GM21717 (cell line): ENCODE measurements at regions not wholly inside any gene's neighbourhood (a gene's known extent, or its start where the extent isn't known, plus 50 kb on each side); places are given as distances from the start of the nearest gene placed in this dataset.

ENCODE experiments used
- ATAC-seq: cut with Tn5 transposase; IDR thresholded peaks from one replicate; pipeline ENCODE4 v1.9.1; 2021; ENCODE audit warnings: mild to moderate bottlenecking, moderate library complexity; ENCODE audit not compliant: unreplicated experiment

DNA sequence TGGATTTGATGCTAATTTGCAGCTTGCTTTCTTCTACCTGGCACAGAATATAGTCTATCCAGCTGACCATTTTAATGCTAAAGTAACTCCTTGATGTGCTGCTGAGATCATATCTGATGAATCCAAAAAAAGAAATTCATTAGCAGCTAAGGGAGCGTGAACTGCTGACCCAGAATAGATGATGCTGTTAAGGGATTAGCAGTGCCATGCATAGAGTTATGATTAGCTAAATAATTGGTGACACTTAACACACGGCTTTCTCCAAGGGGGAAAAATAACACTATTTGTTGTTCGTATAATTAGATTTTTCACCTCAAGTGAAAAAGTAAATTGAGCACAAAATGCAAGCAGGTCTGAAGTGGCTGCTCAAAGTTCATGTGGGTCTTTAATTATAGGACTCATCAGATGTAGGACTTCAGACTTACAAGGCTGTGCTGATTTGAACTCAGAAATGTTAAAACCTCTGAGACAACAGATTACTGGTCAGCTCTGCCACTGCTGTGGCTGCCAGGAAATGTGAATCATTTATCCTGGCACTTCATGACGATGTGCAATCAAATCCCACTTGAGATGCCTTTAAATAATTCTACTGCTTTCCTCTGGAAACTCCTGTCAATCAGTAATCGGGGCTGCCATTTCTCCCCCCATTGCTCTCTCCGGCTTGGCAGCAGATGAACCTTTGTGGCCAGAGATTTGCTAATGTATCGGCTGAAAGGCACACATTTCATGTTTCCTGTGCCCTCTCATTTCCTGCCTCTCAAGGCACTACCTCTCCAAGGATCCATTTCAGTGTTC, 291.6 kb upstream of the C9orf72 start:
- no peak for ATAC-seq

DNA sequence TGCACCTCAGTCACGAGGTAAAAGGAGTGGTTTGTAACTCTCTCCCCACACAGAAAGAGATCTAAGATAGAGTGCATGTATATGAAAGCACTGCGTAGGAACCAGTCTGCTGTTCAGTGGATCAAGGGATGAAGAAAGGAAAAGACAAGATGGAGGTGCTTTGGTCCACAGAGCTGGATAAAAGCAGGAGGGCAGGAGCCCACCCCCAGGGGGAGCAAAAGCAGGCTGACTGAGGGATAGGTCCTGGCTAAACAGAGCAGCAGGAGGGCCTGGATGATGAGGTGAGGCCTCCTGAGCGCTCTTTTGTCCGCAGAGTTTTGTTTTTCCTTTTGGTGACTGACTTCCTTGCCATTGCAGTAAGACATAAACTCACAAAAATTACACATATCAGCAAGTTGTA, 293.5 kb upstream of the C9orf72 start:
- no peak for ATAC-seq

DNA sequence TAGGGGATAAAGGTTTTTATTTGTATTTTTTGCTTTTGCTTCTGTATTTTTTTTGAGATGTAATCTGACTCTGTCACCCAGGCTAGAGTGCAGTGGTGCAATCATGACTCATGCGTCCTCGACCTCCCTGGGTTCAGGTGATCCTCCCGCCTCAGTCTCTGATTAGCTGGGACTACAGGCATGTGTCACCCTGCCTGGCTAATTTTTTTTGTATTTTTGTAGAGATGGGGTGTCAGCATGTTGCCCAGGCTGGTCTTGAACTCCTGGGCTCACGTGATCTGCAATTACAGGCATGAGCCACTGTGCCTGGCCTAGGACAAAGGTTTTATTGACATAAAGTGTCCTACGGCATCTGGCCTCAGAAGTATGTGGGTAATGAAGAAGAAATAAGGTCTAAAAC, 297.1 kb upstream of the C9orf72 start:
- ATAC-seq, result no peak

DNA sequence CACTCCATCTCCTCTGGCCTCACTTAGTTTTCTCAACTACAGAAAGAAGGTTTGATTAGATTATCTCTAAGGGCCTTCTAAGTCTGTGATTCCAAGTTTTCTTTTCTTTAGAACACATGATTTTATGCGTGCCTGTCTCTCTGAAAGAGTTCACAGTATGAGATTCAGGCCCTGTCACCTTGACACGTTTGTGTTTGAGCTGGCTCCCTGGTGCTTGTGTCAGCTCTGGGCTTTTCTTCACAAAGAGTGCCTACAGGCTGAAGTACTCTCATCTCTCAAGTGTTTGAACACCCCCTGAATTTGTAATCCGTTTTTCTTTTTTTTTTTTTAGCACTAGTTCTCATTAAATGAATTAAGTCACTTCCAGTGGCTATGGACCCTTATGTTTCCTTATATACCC, 306.9 kb upstream of the C9orf72 start:
- no peak for ATAC-seq

DNA sequence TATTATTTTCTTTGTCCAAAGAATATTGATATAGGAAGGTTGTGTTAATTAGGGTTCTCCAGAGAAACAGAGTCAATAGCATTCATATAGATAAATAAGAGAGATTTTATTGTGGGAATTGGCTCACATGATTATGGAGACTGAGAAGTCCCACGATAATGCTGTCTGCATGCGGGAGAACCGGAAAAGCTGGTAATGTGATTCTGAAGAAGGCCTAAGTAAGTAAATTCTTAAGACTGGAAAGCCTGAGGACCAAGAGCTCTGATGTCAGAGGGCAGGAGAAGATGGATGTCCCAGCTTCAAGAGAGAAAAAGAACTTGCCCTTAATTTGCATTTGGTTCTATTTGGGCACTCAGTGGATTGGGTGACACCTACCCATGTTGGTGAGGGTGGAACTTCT, 307.4 kb upstream of the C9orf72 start:
- no peak for ATAC-seq

DNA sequence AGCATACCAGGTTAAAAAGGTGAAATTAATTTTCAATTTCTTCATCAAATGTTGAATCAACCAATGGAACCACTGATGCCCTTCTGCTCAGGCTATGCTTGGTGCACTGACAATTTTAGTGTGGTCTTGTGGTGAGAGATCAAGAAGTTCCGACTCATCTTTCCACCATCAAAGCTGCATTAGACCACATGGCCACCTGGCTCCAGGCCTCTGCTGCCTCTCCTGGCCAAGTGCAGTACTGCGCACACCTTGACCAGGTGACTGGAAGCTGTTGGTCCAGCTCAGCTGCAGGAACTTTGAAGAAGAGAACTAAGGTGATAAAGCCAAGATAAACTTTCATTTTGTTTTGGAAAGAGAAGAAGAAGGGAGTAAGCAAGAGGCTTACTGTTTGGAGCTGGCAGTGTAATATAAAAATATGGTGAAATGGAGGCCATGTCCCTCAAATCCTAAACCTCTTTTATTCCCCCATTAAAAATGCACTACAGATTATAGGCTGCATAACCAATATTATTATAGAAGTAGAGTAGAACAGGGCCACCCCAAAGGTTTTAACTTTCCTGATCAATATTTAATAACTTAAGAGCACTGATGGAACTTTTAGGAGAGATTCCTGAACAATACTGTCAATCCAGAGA, 315.5 kb upstream of the C9orf72 start:
- ATAC-seq, result peak; percentile 98

GRCh38 chr9:27924502-27924901, 351.2 kb upstream of the C9orf72 start:
- ATAC-seq, result no peak

DNA sequence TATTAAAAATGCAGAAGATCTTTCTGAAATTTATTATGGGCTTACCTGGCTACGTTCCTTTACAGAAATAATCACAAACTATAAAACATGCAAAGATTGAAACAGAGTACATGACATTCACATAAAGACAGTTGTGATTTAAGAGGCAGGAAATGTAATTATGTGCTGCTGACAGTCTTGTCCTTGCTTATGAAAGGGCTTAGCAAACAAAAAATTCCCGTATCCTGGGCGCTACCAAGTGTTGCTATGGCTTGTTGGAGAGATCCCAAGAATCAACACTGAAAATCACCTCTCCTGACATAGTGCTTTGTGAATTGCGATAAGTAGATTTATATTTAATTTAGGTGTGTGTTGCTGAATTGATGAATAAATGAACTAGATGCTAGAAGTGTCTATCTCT, 352.5 kb upstream of the C9orf72 start:
- ATAC-seq, result no peak

GRCh38 chr9:27929841-27930240, 356.6 kb upstream of the C9orf72 start:
- no peak for ATAC-seq

DNA sequence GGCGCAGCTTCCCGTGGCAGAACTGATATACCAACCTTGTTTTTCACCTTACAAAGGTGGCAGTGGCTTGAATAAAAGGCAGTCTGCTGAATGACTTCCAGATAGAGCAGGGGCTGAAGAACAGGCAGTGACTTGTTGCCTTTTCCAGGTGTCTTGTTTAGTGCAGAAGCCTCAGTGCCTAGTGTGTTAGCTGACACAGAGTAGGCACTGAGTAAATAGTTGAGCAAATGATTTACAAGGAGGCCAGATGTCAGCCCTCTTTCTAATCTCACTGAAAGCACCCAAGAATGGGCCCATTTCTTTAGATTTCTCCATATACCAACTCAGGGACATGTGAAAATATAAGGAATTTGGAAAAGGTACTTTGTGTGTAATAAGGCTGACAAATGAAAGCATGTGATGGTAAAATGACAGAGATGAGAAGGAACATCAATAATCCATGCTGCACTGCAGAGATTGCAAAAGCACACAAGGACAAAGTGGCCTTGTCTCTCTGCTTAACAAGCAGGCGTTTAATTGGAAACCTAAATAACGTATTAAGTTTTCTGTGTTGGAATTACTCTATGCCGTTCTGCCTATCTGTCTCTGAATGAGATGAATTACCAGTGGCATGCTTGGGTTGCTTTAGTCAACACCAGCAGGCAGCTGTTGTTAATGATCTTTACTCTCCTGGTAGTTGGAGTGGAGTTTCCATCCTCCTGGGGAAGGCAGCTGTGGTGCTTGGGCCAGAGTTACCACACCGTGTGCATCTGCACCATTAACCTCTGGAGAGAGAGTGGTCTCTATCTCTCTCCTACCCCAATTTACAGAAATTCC, 360.1 kb upstream of the C9orf72 start:
- ATAC-seq, result no peak

DNA sequence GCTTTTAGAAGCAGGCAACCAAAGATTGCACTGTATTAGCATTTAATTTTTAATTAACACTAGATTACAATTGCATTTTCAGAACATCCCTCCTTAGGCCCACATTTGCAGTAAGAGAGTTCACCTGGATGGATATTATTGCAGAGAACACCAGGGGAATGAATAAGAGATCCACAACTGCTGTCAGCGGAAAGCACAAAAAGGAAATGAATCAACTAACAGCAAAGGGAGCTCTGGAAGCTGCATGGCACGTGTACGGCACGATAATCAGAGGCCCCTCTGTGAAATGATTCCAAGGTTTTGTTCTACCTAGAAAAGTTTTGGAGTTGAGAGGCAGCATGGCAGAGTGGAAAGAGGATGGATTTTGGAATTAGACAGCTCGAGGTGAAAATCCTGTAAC, 361.2 kb upstream of the C9orf72 start:
- no peak for ATAC-seq

DNA sequence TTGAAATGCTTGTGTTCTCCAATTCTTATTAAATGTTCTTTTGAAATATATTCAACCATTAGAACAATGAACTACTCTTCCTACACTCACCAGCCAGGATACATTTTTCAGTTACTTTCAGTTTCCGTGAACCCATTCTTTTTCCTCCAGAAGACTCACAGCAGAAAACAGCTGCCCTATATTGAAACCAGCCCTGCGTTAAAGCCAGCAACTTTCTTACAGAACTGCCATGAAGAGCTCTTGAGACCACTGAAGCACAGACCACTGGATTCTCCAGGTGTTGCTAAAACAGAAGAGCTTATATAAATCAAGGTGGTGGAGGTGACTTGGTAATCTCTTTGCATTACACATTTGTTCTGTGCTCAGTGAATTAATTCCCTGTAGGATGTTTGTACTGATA, 365.9 kb upstream of the C9orf72 start:
- no peak for ATAC-seq

GRCh38 chr9:27940535-27940934, 367.3 kb upstream of the C9orf72 start:
- ATAC-seq, result no peak

GRCh38 chr9:27943501-27943900, 370.2 kb upstream of the C9orf72 start:
- no peak for ATAC-seq

DNA sequence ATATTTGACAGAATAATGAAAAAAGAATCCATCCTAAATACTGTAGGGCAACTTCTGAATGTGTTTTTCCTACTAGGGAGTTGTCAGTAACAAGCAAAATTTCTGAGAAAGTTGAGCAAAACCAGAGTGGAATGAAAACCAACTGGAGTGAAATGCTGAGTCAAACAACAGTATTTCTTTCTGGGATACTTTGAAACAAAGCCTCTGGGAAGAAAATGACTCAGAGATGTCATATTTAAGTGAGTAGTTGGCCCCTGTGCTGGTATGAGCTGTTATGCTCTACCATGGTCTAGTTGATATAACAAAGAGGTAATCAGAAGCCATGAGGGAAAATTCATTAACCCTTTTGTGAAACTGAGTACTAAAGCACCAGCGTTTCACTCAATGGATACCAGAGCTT, 372.1 kb upstream of the C9orf72 start:
- ATAC-seq, result no peak

DNA sequence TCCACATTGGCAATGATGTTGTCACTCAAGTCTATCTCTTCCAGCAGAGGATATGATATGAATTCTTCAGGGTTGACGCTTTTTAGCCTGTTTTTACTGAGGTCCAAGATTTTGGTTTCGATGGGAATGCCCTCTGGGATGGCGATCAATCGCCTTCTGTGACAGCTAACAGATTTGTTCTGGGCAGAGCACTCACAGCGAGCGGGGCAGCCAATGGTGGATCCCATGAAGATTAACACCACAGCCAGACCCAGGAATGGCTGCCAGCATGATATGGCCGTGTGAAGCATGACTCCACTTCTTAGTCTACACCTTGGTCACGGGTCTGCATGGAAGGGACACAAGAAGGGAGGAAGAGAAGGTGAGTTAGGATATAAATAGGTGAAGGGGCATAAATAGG, 377.1 kb upstream of the C9orf72 start:
- ATAC-seq, result no peak

GRCh38 chr9:27954858-27955257, 381.6 kb upstream of the C9orf72 start:
- no peak for ATAC-seq

- ATAC-seq, result no peak
These were observed 390.6 kb upstream of the C9orf72 start for GRCh38 chr9:27963836-27964235.

GRCh38 chr9:27967210-27967609, 393.9 kb upstream of the C9orf72 start:
- ATAC-seq, result no peak

DNA sequence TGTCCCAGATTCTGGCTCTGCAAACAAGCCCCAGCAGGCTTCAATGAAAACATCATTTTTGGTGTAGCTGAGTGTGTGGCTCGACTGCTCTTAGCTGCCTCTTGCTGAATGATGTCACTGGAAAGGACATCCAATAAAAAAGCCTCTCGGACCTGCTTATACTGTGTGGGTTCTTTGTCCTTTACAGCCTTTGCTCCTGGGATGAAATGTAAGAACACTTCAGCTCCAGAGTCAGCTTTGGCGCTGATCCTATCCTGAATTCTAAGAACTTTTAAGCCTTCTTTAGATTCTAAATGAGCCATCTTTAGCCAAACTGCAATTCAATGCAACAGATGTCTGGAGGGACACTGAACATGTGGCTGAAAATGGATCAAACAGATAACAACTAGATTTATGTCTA, 404.6 kb upstream of the C9orf72 start:
- no peak for ATAC-seq

DNA sequence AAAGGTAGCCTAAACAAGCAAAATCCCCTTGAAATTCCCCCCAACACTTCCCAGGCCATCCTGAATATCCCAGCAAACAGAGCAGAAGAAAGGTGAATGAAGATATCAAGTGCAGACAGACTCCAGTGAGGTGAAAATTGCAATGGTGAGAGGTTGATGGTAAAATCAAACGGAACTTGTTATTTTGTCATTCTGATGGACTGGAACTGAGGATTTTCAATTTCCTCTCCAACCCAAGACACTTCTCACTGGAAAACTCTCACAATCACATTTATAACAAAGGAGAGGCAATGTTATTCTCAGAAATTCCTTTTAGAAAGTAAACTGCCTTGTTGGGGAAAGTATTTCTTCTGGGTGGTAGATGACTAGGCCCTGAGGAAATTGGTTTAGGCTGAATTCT, 412.4 kb upstream of the C9orf72 start:
- ATAC-seq, result no peak

GRCh38 chr9:27990524-27990923, 417.2 kb upstream of the C9orf72 start:
- peak; percentile 91 for ATAC-seq
